K562 (cell line): ENCODE measurements at regions not wholly inside any gene's neighbourhood (a gene's known extent, or its start where the extent isn't known, plus 50 kb on each side); places are given as distances from the start of the nearest gene placed in this dataset.

Experiments
- ASH1L ChIP-seq: fragments of 450-650 bp; IDR thresholded peaks from 2 replicates; pipeline ENCODE4 v1.6.1; 2018; ENCODE audit warnings: borderline replicate concordance, mild to moderate bottlenecking, low read depth; ENCODE audit not compliant: partially characterized antibody
- BHLHE40 ChIP-seq: IDR thresholded peaks from 2 replicates; pipeline ENCODE4 v1.6.1; 2011; ENCODE audit warnings: low read length, improper control_type of control experiment
- CBFA2T2 ChIP-seq: fragments of 450-650 bp; conservative IDR thresholded peaks from 2 replicates; pipeline ENCODE4 v1.6.1; 2017; ENCODE audit warnings: mild to moderate bottlenecking
- JUND ChIP-seq, 2 experiments: IDR thresholded peaks; 2 replicates in 1 of 2; 3 replicates in 1 of 2; pipeline ENCODE4 v1.6.1; 2011; ENCODE audit warnings: borderline replicate concordance in 2 of 2, low read depth in 2 of 2, low read length in 2 of 2, improper control_type of control experiment in 1 of 2, missing biosample characterization in 1 of 2, missing genetic modification characterization in 1 of 2, missing genetic modification reagents in 1 of 2
- NEUROD1 ChIP-seq: fragments of 150-350 bp; IDR thresholded peaks from 2 replicates; pipeline ENCODE4 v1.6.1; 2014; ENCODE audit warnings: borderline replicate concordance, low read length, low read depth; ENCODE audit not compliant: partially characterized antibody
- NFXL1 ChIP-seq: fragments of 450-650 bp; formaldehyde crosslinking; IDR thresholded peaks from 2 replicates; pipeline ENCODE4 v1.4.0; 2021; ENCODE audit warnings: mild to moderate bottlenecking
- NR2F6 ChIP-seq: fragments of 450-650 bp; formaldehyde crosslinking; IDR thresholded peaks from 2 replicates; pipeline ENCODE4 v1.4.0; 2020; ENCODE audit warnings: mild to moderate bottlenecking
- PCBP2 ChIP-seq: fragments of 200-400 bp; formaldehyde crosslinking; IDR thresholded peaks from 2 replicates; pipeline ENCODE4 v1.6.1; 2018; ENCODE audit warnings: low read length, low read depth, mild to moderate bottlenecking, moderate library complexity; ENCODE audit not compliant: poor library complexity, severe bottlenecking
- RBM17 ChIP-seq: fragments of 200-400 bp; formaldehyde crosslinking; IDR thresholded peaks from 2 replicates; pipeline ENCODE4 v1.6.1; 2017; ENCODE audit warnings: low read depth, mild to moderate bottlenecking, low read length, borderline replicate concordance
- SMAD1 ChIP-seq: fragments of 150-350 bp; IDR thresholded peaks from 2 replicates; pipeline ENCODE4 v1.6.1; 2014; ENCODE audit warnings: low read length, low read depth; ENCODE audit not compliant: partially characterized antibody
- TEAD2 ChIP-seq: fragments of 450-650 bp; IDR thresholded peaks from 2 replicates; pipeline ENCODE4 v1.6.1; 2016; ENCODE audit warnings: missing genetic modification characterization, control low read depth, missing compliant biosample characterization
- YY1 ChIP-seq, 3 experiments: IDR thresholded peaks; 2 replicates each; pipeline ENCODE4 v1.6.1; 2011; ENCODE audit warnings: low read length in 2 of 3, mild to moderate bottlenecking in 2 of 3, moderate library complexity in 2 of 3, borderline replicate concordance in 1 of 3, control low read depth in 1 of 3, low read depth in 1 of 3; ENCODE audit not compliant: insufficient read depth in 3 of 3, insufficient replicate concordance in 2 of 3, control insufficient read depth in 1 of 3, insufficient read length in 1 of 3; ENCODE audit errors: extremely low read depth in 1 of 3
- ZNF124 ChIP-seq: sonication (generic); formaldehyde crosslinking; IDR thresholded peaks from 2 replicates; pipeline ENCODE4 v1.8.1; 2022; ENCODE audit warnings: missing genetic modification reagents
- ZNF384 ChIP-seq: IDR thresholded peaks from 2 replicates; pipeline ENCODE4 v1.6.1; 2012; ENCODE audit warnings: low read depth, low read length, improper control_type of control experiment
- ZNF699 ChIP-seq: fragments of 250-450 bp; sonication (Bioruptor Pico); IDR thresholded peaks from 2 replicates; pipeline ENCODE4 v1.8.0; 2021; ENCODE audit warnings: mild to moderate bottlenecking, moderate library complexity; ENCODE audit not compliant: insufficient replicate concordance
- ZNF717 ChIP-seq: fragments of 250-450 bp; sonication (Bioruptor Pico); IDR thresholded peaks from 2 replicates; pipeline ENCODE4 v1.5.0; 2021
- ZNF75A ChIP-seq: fragments of 450-650 bp; formaldehyde crosslinking; IDR thresholded peaks from 2 replicates; pipeline ENCODE4 v1.4.0; 2020; ENCODE audit warnings: mild to moderate bottlenecking
- TF ChIP-seq, protein P1 (sequence below): fragments of 200-800 bp; sonication (Bioruptor generic); IDR thresholded peaks from 2 replicates; pipeline ENCODE4 v1.6.1; 2017; ENCODE audit warnings: missing genetic modification characterization, missing compliant biosample characterization
- TF ChIP-seq, protein P2 (sequence below): sonication (generic); formaldehyde crosslinking; IDR thresholded peaks from 2 replicates; pipeline ENCODE4 v1.8.1; 2023; ENCODE audit warnings: missing genetic modification reagents, mild to moderate bottlenecking, borderline replicate concordance
- TF ChIP-seq, protein P3 (sequence below): IDR thresholded peaks from 3 replicates; pipeline ENCODE4 v1.6.1; 2011; ENCODE audit warnings: borderline replicate concordance, mild to moderate bottlenecking; ENCODE audit not compliant: insufficient read length, insufficient read depth

DNA sequence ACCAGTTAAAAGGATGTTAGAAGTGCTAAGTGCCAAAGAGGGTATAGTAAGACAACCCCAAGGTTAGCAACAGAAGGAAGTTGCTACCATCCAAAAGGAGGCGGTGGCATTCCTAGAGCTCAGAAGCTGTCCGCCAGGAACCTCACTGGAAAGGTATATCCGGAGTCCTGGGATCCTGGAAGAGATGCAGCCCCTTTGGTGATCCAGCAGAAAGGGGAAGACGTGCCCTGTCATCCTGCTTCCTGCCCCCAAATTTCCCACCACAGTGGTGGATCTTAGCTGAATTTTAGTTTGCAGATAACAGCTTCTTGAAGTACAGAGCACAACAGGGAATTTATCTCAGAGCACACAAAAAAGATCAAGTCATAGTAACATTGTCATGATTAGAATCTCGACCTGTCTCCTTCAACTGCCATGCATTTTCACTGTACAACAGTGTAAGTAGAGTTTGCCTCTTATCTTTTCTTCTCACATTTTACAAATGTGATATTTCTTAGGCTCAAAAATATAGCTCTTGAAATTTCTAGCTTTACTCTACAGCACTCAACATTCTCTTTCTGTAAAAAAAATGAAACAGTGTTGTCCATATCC lies 526.3 kb downstream of the SOX5 start (continued):
- TF ChIP-seq PCBP2: no peak
- no peak for TF ChIP-seq NEUROD1
- no peak for TF ChIP-seq ZNF699 (CRISPR knock-in tag)
- TF ChIP-seq RBM17: no peak
- TF ChIP-seq ASH1L: no peak
- no peak for TF ChIP-seq ZNF124 (CRISPR knock-in tag)
- no peak for TF ChIP-seq TEAD2 (tag)
- TF ChIP-seq ZNF384: no peak
- no peak for TF ChIP-seq ZNF717
- no peak for TF ChIP-seq NR2F6 (CRISPR knock-in tag)
- no peak for TF ChIP-seq NFXL1
- TF ChIP-seq JUND (IDR thresholded peaks at IDR 0.05; ENCODE audit: borderline replicate concordance, low read depth, low read length): 0 out of 2 replicates have a peak, but pooled peaks have one; percentile 13
- peak; percentile 57; the same call in 1 of the 3 replicates for TF ChIP-seq JUND (tag; IDR thresholded peaks at IDR 0.05; ENCODE audit: borderline replicate concordance, low read depth, low read length)
- no peak for TF ChIP-seq SMAD1
- no peak for TF ChIP-seq BHLHE40
- TF ChIP-seq, protein P1, sequence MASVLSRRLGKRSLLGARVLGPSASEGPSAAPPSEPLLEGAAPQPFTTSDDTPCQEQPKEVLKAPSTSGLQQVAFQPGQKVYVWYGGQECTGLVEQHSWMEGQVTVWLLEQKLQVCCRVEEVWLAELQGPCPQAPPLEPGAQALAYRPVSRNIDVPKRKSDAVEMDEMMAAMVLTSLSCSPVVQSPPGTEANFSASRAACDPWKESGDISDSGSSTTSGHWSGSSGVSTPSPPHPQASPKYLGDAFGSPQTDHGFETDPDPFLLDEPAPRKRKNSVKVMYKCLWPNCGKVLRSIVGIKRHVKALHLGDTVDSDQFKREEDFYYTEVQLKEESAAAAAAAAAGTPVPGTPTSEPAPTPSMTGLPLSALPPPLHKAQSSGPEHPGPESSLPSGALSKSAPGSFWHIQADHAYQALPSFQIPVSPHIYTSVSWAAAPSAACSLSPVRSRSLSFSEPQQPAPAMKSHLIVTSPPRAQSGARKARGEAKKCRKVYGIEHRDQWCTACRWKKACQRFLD: no peak
- TF ChIP-seq, protein P2, sequence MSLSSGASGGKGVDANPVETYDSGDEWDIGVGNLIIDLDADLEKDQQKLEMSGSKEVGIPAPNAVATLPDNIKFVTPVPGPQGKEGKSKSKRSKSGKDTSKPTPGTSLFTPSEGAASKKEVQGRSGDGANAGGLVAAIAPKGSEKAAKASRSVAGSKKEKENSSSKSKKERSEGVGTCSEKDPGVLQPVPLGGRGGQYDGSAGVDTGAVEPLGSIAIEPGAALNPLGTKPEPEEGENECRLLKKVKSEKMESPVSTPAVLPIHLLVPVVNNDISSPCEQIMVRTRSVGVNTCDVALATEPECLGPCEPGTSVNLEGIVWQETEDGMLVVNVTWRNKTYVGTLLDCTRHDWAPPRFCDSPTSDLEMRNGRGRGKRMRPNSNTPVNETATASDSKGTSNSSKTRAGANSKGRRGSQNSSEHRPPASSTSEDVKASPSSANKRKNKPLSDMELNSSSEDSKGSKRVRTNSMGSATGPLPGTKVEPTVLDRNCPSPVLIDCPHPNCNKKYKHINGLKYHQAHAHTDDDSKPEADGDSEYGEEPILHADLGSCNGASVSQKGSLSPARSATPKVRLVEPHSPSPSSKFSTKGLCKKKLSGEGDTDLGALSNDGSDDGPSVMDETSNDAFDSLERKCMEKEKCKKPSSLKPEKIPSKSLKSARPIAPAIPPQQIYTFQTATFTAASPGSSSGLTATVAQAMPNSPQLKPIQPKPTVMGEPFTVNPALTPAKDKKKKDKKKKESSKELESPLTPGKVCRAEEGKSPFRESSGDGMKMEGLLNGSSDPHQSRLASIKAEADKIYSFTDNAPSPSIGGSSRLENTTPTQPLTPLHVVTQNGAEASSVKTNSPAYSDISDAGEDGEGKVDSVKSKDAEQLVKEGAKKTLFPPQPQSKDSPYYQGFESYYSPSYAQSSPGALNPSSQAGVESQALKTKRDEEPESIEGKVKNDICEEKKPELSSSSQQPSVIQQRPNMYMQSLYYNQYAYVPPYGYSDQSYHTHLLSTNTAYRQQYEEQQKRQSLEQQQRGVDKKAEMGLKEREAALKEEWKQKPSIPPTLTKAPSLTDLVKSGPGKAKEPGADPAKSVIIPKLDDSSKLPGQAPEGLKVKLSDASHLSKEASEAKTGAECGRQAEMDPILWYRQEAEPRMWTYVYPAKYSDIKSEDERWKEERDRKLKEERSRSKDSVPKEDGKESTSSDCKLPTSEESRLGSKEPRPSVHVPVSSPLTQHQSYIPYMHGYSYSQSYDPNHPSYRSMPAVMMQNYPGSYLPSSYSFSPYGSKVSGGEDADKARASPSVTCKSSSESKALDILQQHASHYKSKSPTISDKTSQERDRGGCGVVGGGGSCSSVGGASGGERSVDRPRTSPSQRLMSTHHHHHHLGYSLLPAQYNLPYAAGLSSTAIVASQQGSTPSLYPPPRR (CRISPR knock-in tag): no peak
- no peak for TF ChIP-seq ZNF75A (CRISPR knock-in tag)
- TF ChIP-seq, protein P3, sequence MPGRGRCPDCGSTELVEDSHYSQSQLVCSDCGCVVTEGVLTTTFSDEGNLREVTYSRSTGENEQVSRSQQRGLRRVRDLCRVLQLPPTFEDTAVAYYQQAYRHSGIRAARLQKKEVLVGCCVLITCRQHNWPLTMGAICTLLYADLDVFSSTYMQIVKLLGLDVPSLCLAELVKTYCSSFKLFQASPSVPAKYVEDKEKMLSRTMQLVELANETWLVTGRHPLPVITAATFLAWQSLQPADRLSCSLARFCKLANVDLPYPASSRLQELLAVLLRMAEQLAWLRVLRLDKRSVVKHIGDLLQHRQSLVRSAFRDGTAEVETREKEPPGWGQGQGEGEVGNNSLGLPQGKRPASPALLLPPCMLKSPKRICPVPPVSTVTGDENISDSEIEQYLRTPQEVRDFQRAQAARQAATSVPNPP: no peak
- peak; percentile 53; the same call in 1 of the 2 replicates for TF ChIP-seq CBFA2T2
- no peak for TF ChIP-seq YY1 (IDR thresholded peaks at IDR 0.05; ENCODE audit: borderline replicate concordance in 1 of 3, control insufficient read depth in 1 of 3, extremely low read depth in 1 of 3, insufficient read depth in 3 of 3, insufficient read length in 1 of 3, insufficient replicate concordance in 2 of 3, low read depth in 1 of 3, low read length in 2 of 3)
